ENCODE measurements at regions not wholly inside any gene's neighbourhood (a gene's known extent, or its start where the extent isn't known, plus 50 kb on each side); places are given as distances from the start of the nearest gene placed in this dataset.

- no peak for TF ChIP-seq GATA3 (IDR thresholded peaks at IDR 0.05; ENCODE audit: low read depth, low read length)
- no peak for TF ChIP-seq GATA2 (IDR thresholded peaks at IDR 0.05; ENCODE audit: low read depth, low read length)
Measured at GRCh38 chr13:61960981-61961380, 545.3 kb upstream of the PCDH20 start.
